Esophagus squamous epithelium (tissue), 4 donors: ENCODE measurements at regions not wholly inside any gene's neighbourhood (a gene's known extent, or its start where the extent isn't known, plus 50 kb on each side); places are given as distances from the start of the nearest gene placed in this dataset.

Source experiments
- CTCF ChIP-seq, 6 experiments: fragments of 450-650 bp in 4 of 6; fragments of 200-600 bp in 2 of 6; sonication (generic) in 2 of 6; IDR thresholded peaks; one replicate each; pipeline ENCODE4 v1.5.1; 2016 to 2019; ENCODE audit warnings: antibody characterized with exemption in 6 of 6, mild to moderate bottlenecking in 4 of 6, moderate library complexity in 4 of 6
- POLR2A ChIP-seq, 4 donors: fragments of 450-650 bp; IDR thresholded peaks; one replicate each; pipeline ENCODE4 v1.6.1; 2017; ENCODE audit warnings: antibody characterized with exemption in 4 of 4, mild to moderate bottlenecking in 4 of 4, moderate library complexity in 3 of 4

GRCh38 chr2:120964819-120965218 is 229.2 kb downstream of the GLI2 start:
- TF ChIP-seq CTCF (IDR thresholded peaks at IDR 0.05) (no peak), POLR2A (IDR thresholded peaks at IDR 0.05) (no peak)
